Activated T-helper 1 cell treated with anti-CD3 and anti-CD28 coated beads, Interleukin-2, amount 50 U/mL, for 16 hours (primary cell): ENCODE measurements at regions not wholly inside any gene's neighbourhood (a gene's known extent, or its start where the extent isn't known, plus 50 kb on each side); places are given as distances from the start of the nearest gene placed in this dataset.

Source experiments
- DNase-seq, 2 donors: peaks; one replicate each; pipeline ENCODE4 v3.0.0-alpha.2; 2020; ENCODE audit warnings: low read depth in 1 of 2, low spot score in 1 of 2

- no peak for DNase-seq
These were observed 99.8 kb upstream of the CDH5 start for GRCh38 chr16:66266436-66267291.

GRCh38 chr16:66265556-66266141, 100.8 kb upstream of the CDH5 start:
- no peak for DNase-seq

- no peak for DNase-seq
These were observed 101.5 kb upstream of the CDH5 start for GRCh38 chr16:66265048-66265415.

- no peak for DNase-seq
These were observed 102.0 kb upstream of the CDH5 start for GRCh38 chr16:66264311-66265047.

GRCh38 chr16:66263973-66264310, 102.5 kb upstream of the CDH5 start:
- DNase-seq, result no peak

GRCh38 chr16:66263168-66263972, 103.1 kb upstream of the CDH5 start:
- DNase-seq, result no peak

GRCh38 chr16:66262253-66263167, 104.0 kb upstream of the CDH5 start:
- DNase-seq, result no peak

- no peak for DNase-seq
These were observed 104.7 kb upstream of the CDH5 start for GRCh38 chr16:66261826-66262225.

- no peak for DNase-seq
These were observed 105.8 kb upstream of the CDH5 start for GRCh38 chr16:66260522-66261254.

- no peak for DNase-seq
These were observed 107.3 kb upstream of the CDH5 start for GRCh38 chr16:66258916-66259845.

GRCh38 chr16:66256919-66257318, 109.6 kb upstream of the CDH5 start:
- no peak for DNase-seq

- DNase-seq, result no peak
These were observed 110.8 kb upstream of the CDH5 start for GRCh38 chr16:66255647-66256046.

GRCh38 chr16:66254751-66255150, 111.7 kb upstream of the CDH5 start:
- DNase-seq, result no peak

- no peak for DNase-seq
These were observed 112.4 kb upstream of the CDH5 start for GRCh38 chr16:66254106-66254505.

GRCh38 chr16:66251476-66252160, 114.9 kb upstream of the CDH5 start:
- no peak for DNase-seq

GRCh38 chr16:66250686-66251431, 115.6 kb upstream of the CDH5 start:
- DNase-seq, result no peak
